RWPE1 (cell line): ENCODE measurements at regions not wholly inside any gene's neighbourhood (a gene's known extent, or its start where the extent isn't known, plus 50 kb on each side); places are given as distances from the start of the nearest gene placed in this dataset.

Experiments used
- CTCF ChIA-PET: fragments of 350-600 bp; sonication (Branson Sonifier 250); formaldehyde crosslinking; extraction: SDS; loops from one replicate; lab custom pipeline; 2021; lab: Yijun Ruan, JAX
- POLR2A ChIA-PET: fragments of 400-600 bp; formaldehyde crosslinking; extraction: SDS; loops from one replicate; lab custom pipeline; 2020; ENCODE audit warnings: antibody characterized with exemption; ENCODE audit not compliant: low non-redundant PET; lab: Yijun Ruan, JAX
- DNase-seq: peaks from one replicate; pipeline ENCODE4 v3.0.0; 2012; ENCODE audit warnings: low spot score
- H3K27ac ChIP-seq: fragments of 450-650 bp; 2 replicates; pipeline ENCODE4 v1.5.1; 2017
- TF ChIP-seq, protein P1 (sequence below): fragments of 450-650 bp; conservative IDR thresholded peaks from 2 replicates; pipeline ENCODE4 v1.5.1; 2017; ENCODE audit warnings: low read depth, mild to moderate bottlenecking

GRCh38 chr1:87888446-87888845 is 559.8 kb downstream of the LMO4 start:
- CTCF ChIA-PET: no interaction called here
- DNase-seq: no peak
- no peak overlapping the region for H3K27ac ChIP-seq
- TF ChIP-seq, protein P1, sequence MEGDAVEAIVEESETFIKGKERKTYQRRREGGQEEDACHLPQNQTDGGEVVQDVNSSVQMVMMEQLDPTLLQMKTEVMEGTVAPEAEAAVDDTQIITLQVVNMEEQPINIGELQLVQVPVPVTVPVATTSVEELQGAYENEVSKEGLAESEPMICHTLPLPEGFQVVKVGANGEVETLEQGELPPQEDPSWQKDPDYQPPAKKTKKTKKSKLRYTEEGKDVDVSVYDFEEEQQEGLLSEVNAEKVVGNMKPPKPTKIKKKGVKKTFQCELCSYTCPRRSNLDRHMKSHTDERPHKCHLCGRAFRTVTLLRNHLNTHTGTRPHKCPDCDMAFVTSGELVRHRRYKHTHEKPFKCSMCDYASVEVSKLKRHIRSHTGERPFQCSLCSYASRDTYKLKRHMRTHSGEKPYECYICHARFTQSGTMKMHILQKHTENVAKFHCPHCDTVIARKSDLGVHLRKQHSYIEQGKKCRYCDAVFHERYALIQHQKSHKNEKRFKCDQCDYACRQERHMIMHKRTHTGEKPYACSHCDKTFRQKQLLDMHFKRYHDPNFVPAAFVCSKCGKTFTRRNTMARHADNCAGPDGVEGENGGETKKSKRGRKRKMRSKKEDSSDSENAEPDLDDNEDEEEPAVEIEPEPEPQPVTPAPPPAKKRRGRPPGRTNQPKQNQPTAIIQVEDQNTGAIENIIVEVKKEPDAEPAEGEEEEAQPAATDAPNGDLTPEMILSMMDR: no peak
- POLR2A ChIA-PET: no interaction called here

DNA sequence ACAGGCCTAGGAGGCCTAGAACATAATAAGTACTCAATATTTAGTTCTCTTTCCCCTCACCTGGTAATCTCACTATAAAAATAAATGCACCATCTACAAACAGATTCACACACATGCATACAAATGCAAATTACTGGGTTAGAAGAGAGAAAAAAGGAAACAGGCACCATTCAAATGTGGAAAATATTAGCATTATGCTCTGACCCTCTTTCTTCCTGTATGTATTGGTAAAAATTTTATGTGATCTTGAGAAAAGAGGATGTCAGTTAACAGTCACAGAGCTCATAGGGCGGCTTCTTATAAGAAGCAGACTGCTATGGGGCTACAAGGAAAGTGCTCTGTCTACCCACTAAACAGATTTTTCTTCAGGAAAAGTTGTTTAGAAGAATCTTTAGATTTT is 565.4 kb downstream of the LMO4 start:
- POLR2A ChIA-PET: no interaction called here
- TF ChIP-seq, protein P1: no peak
- CTCF ChIA-PET: interaction anchor here (0.6 kb wide), 1 partner anchor 141 kb away, joined by 3 read pairs; no protein-coding TSS in a partner anchor
- DNase-seq: no peak
- H3K27ac ChIP-seq: no peak overlapping the region

- ChIA-PET CTCF (no interaction called here), POLR2A (no interaction called here)
- no peak for DNase-seq
- H3K27ac ChIP-seq: no peak overlapping the region
- TF ChIP-seq, protein P1: no peak
These were observed 568.8 kb downstream of the LMO4 start for GRCh38 chr1:87897481-87897880.

GRCh38 chr1:87898431-87898830 is 569.8 kb downstream of the LMO4 start:
- CTCF ChIA-PET: interaction anchor here (0.6 kb wide), 1 partner anchor 147 kb away, joined by 3 read pairs; no protein-coding TSS in a partner anchor
- no peak overlapping the region for H3K27ac ChIP-seq
- no peak for DNase-seq
- TF ChIP-seq, protein P1: no peak
- POLR2A ChIA-PET: no interaction called here

DNA sequence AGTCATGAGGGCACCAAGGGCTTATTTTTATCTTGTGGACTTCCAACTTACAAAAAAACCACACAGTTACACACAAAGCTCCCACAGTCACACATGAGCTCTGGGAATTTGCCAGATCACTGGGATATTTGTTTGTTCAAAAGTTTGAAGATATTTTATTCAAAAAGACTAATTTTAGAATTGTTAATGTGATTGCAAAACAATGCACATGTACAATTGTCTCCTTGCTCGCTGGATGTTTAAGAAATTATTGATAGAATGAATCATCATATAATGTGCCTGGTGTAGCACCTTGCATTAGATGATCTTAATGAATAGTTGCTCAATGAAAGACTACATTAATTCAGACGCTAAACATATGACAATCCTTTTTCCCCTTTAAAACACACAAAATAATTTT is 570.3 kb downstream of the LMO4 start:
- ChIA-PET POLR2A (no interaction called here), CTCF (interaction anchor here (0.6 kb wide), 1 partner anchor 147 kb away, joined by 3 read pairs; no protein-coding TSS in a partner anchor)
- no peak overlapping the region for H3K27ac ChIP-seq
- DNase-seq: no peak
- TF ChIP-seq, protein P1: no peak

GRCh38 chr1:87899746-87900145 is 571.1 kb downstream of the LMO4 start:
- TF ChIP-seq, protein P1: no peak
- CTCF ChIA-PET: no interaction called here
- H3K27ac ChIP-seq: no peak overlapping the region
- POLR2A ChIA-PET: no interaction called here
- DNase-seq: no peak
